GM21447 (cell line): ENCODE measurements at regions not wholly inside any gene's neighbourhood (a gene's known extent, or its start where the extent isn't known, plus 50 kb on each side); places are given as distances from the start of the nearest gene placed in this dataset.
A peak's percentile ranks its signal among the peaks of the same experiment; 100 is the strongest.
"Not testable (repeated sequence)": the region's sequence is repeated elsewhere in the genome, so short reads cannot be mapped to it uniquely, and the experiment has no call there.

Experiments
- ATAC-seq: cut with Tn5 transposase; IDR thresholded peaks from one replicate; pipeline ENCODE4 v1.9.1; 2021; ENCODE audit not compliant: unreplicated experiment

GRCh38 chr17:27200476-27200875, 93.4 kb upstream of the WSB1 start:
- ATAC-seq, result no peak

- no peak for ATAC-seq
These were observed 90.7 kb upstream of the WSB1 start for GRCh38 chr17:27203241-27203640.

GRCh38 chr17:27206447-27206846, 87.5 kb upstream of the WSB1 start:
- no peak for ATAC-seq

GRCh38 chr17:27207073-27207513, 86.8 kb upstream of the WSB1 start:
- ATAC-seq, result no peak

- ATAC-seq, result not testable (repeated sequence)
These were observed 85.5 kb upstream of the WSB1 start for GRCh38 chr17:27208370-27208769.

- no peak for ATAC-seq
These were observed 84.6 kb upstream of the WSB1 start for GRCh38 chr17:27209316-27209715.

- not testable (repeated sequence) for ATAC-seq
These were observed 83.1 kb upstream of the WSB1 start for GRCh38 chr17:27210809-27211208.

GRCh38 chr17:27216836-27217235, 77.1 kb upstream of the WSB1 start:
- no peak for ATAC-seq

- ATAC-seq, result peak; percentile 78
These were observed 76.3 kb upstream of the WSB1 start for GRCh38 chr17:27217631-27218030.

GRCh38 chr17:27218041-27218440, 75.9 kb upstream of the WSB1 start:
- ATAC-seq, result no peak

GRCh38 chr17:27218719-27219488, 75.0 kb upstream of the WSB1 start:
- ATAC-seq, result peak; percentile 68

- no peak for ATAC-seq
These were observed 71.4 kb upstream of the WSB1 start for GRCh38 chr17:27222515-27222914.

- ATAC-seq, result no peak
These were observed 69.2 kb upstream of the WSB1 start for GRCh38 chr17:27224526-27225315.

GRCh38 chr17:27226611-27227230, 67.2 kb upstream of the WSB1 start:
- ATAC-seq, result no peak

GRCh38 chr17:27230996-27231395, 62.9 kb upstream of the WSB1 start:
- no peak for ATAC-seq

- no peak for ATAC-seq
These were observed 61.6 kb upstream of the WSB1 start for GRCh38 chr17:27232328-27232727.

GRCh38 chr17:27233059-27233458, 60.9 kb upstream of the WSB1 start:
- no peak for ATAC-seq

- no peak for ATAC-seq
These were observed 60.1 kb upstream of the WSB1 start for GRCh38 chr17:27233776-27234175.

GRCh38 chr17:27236717-27237315, 57.1 kb upstream of the WSB1 start:
- no peak for ATAC-seq

- ATAC-seq, result no peak
These were observed 56.0 kb upstream of the WSB1 start for GRCh38 chr17:27237890-27238289.

- no peak for ATAC-seq
These were observed 54.9 kb upstream of the WSB1 start for GRCh38 chr17:27239046-27239445.
